22Rv1 (cell line): ENCODE measurements at regions not wholly inside any gene's neighbourhood (a gene's known extent, or its start where the extent isn't known, plus 50 kb on each side); places are given as distances from the start of the nearest gene placed in this dataset.

Experiments used
- CTCF ChIP-seq: fragments of 450-650 bp; IDR thresholded peaks from 2 replicates; pipeline ENCODE4 v1.5.1; 2017; ENCODE audit warnings: mild to moderate bottlenecking
- ZFX ChIP-seq: fragments of 450-650 bp; IDR thresholded peaks from 2 replicates; pipeline ENCODE4 v1.6.1; 2017; ENCODE audit warnings: antibody characterized with exemption, borderline replicate concordance

DNA sequence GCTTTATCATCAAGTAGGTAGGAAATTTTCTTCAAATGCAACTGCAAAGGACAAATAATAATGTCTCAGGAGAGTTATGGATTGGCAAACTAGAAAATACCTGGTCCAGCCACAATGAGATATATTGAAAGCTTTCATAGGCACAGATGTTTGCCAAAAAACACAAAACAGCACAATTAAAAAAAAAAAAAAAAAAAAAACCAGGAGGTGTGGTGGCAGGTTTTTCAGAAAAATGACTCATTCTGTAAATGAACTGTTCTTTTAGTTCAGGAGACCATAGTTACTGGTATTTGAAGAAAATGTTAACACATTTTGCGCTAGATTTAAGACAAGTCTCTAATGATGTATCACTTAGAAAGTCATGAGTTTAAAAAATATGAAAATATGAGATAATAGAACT lies 55.0 kb upstream of the JCAD start:
- TF ChIP-seq CTCF (no peak), ZFX (no peak)
